GM21737 (cell line): ENCODE measurements at regions not wholly inside any gene's neighbourhood (a gene's known extent, or its start where the extent isn't known, plus 50 kb on each side); places are given as distances from the start of the nearest gene placed in this dataset.

Experiments used
- ATAC-seq: cut with Tn5 transposase; IDR thresholded peaks from one replicate; pipeline ENCODE4 v1.9.1; 2021; ENCODE audit warnings: mild to moderate bottlenecking, moderate library complexity; ENCODE audit not compliant: unreplicated experiment

DNA sequence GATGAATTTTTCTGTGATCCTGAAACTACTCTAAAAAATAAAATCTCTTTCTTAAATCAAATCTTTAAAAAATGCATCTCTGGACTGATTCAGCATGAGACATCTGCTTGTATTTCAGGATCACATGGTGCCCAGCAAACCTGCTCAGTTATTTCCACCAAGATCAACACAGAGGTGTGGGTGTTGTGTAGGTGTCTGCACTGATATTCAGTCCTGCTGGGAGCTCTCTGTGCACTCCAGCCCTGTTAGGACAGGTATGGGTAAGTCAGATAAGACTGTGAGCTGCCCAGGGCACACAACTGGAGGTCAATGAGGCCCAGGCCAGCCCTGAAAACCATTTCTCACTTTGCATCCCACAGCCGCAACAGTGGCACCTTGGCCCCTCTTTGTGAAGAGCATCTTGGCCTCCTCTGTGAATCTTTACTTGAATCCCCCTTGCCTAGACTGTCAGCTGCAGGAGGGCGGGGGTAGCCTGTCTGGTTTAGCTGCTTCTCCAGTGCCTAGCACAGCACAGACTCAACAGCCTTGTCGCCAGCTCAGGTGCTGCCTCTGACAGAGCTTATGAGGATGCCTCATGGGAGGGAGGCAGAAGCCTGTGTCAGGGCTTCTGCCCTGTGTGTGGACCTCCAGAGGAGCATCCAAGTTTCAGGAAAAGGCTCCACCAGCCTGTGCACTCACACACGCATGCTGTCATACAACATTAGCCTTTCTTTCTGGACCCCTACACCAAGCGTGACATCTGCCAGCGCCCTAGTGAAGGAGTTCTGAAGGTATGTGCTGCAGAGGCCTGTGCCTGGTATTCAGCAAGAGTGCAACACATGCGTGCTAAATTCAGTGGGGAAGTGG is 187.6 kb upstream of the CST7 start:
- ATAC-seq: no peak

DNA sequence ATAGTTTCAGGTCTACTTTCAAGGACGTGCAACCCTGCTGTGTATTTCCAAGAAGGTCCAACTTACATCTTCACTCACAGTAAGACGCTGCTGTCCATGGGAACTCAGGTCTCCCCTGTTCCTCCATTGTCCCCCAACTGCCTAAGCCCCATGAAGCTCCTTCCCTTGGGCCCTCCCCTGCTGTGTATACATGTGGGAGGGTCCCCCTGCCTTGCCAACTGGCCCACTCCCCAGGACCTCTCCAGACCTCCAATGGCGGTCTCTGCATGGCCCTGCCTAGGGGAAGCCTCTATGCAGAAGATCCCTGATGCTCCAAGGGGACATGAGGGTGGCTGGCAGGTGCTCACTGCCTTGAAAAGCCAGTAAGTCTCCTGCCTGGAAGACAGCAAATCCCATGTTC is 186.7 kb upstream of the CST7 start:
- no peak for ATAC-seq

- ATAC-seq: no peak
Observed at GRCh38 chr20:24762791-24763350, 186.2 kb upstream of the CST7 start.

DNA sequence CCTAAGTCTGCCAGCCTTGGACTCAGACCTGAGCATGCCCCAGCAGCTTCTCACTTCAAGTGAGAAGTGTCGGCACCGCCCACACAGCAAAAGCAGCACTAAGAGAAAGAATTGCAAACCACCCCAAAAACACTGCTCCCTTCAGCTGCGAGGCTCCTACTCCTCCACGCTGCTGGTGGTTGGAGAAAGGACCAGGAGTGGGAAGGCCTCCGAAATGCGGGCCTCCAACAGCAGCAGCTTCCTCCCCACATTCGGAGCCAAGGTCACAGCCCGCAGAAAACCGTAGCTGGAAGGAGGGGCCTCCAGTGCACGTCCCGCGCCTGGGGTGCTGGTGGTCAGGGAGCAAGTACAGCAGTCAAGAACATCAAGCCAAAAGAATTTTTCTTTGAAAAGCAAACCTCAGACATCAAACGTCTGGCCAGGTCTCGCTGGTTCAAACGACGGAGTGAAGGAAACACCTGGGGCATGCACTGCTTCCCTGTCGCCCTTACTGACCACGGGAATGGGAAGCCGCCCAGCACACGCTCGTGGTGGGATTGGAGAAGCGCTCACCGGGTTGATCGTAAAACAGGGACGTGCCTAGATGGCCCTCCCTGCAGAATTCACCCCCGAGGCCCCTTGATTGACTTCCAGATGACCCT is 185.6 kb upstream of the CST7 start:
- no peak for ATAC-seq

- ATAC-seq: no peak
Observed at GRCh38 chr20:24764027-24764793, 184.9 kb upstream of the CST7 start.

- ATAC-seq: no peak
Observed at GRCh38 chr20:24764794-24765202, 184.3 kb upstream of the CST7 start.

GRCh38 chr20:24765316-24766142 is 183.5 kb upstream of the CST7 start:
- ATAC-seq: no peak

DNA sequence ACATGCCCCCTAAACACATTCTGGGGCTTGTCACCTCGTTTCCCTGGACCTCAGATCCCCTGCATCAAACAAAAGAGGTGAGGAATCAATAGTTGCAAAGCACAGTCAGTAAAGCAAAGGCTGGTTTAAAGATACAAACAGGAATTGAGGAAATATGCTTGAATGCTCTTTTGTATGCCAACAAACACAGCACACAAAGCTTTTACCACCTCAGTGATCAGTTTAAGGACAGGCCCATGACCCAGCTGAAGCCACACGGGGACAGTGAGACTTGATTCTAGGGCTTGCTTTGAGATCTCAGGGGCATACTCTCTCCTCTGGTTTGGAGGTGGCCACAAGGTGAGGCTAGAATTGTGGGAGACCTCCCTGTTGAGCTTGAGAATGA is 182.9 kb upstream of the CST7 start:
- ATAC-seq: no peak

DNA sequence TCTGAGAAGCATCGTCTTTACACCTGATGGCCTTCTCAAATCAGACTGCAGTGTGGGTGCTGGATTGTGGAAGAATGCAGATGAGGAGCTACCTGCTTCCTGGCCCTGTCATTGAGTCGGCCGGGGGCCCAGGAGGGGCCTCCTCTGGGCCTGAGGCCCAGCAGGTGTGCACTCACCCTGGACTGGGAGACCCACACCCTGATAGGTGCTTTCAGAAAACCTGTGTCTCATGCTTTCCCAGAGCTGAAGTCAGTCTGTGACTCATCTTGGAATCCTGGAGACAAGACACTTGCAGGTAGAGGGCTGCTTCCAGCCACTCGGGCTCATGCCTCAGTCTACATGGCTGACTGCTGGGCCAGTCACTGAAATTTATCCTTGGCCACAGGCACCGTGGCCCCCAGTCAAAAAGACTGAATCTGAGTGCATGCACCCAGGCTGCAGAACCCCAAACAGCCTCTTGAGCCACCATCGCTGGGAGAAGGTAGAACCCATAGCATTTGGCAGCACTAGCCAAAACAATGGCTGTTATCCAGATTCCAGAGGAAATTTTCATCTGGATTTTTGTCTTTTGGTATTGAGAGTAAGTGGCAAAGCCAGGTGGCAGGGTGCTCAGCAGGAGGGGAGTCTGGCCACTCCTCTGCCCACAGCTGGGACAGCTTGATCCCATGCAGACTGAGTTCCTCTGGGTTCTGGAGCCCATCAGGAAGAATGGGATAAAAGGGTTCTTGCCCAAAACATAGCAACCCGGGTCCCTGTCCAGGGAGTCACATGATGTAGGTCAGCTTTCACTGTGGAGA is 182.0 kb upstream of the CST7 start:
- no peak for ATAC-seq

GRCh38 chr20:24767623-24768100 is 181.4 kb upstream of the CST7 start:
- no peak for ATAC-seq

DNA sequence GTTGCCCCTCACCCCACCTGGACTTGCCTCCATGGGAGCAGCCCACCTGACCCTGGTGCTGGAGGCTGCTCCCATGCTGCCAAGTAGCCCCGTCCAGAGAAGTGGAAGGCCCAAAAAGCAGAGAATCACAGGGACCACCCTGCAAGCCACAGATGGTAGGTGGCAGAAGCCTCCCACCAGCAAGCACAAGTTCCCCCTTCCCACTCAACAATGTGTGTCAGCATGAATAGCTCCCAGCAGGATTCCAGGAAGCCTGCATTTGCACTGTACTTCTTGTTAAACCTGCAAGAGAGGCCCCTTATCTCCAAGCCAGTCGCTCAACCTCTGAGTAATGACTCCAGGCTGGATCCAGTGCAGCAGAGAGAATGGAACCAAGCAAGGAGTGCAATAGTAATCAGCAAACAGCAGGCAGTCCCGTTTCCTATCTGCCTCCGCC is 180.8 kb upstream of the CST7 start:
- ATAC-seq: no peak

GRCh38 chr20:24768713-24769601 is 180.1 kb upstream of the CST7 start:
- ATAC-seq: no peak

DNA sequence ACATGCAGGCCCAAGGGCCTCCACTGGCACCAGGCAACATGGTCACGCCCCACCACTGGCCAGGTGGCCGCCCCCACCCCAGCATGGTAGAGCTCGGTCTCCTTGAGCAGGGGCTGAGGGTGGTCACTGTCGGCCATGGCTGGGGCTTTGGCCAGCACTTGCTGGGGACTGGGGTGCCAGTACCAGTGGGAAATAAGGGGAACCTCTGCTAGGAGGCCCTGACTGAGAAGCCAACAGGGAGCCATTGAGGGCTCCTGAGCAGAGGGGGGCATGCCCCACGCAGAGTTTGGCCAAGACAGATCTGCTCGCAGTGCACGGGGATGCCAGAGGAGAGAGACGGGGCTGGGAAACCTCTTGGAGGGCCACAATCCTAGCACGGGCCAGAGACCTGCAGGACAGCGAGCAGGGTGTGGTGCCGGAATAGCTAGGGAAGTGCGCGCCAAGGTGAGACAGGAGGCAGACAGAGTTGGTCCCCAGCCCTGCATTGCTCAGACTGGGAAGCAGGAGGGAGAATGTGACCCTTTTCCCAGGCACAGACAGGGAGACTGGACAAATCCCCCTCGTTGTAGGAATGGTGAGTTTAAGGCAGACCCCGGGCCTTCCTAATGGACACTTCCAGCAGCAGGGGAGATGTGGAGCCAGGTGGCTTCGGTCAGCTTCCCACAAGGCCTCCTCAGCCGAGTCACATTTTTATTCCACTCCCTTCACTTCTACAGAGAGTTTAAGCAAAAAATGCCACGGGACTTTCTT is 179.0 kb upstream of the CST7 start:
- no peak for ATAC-seq

DNA sequence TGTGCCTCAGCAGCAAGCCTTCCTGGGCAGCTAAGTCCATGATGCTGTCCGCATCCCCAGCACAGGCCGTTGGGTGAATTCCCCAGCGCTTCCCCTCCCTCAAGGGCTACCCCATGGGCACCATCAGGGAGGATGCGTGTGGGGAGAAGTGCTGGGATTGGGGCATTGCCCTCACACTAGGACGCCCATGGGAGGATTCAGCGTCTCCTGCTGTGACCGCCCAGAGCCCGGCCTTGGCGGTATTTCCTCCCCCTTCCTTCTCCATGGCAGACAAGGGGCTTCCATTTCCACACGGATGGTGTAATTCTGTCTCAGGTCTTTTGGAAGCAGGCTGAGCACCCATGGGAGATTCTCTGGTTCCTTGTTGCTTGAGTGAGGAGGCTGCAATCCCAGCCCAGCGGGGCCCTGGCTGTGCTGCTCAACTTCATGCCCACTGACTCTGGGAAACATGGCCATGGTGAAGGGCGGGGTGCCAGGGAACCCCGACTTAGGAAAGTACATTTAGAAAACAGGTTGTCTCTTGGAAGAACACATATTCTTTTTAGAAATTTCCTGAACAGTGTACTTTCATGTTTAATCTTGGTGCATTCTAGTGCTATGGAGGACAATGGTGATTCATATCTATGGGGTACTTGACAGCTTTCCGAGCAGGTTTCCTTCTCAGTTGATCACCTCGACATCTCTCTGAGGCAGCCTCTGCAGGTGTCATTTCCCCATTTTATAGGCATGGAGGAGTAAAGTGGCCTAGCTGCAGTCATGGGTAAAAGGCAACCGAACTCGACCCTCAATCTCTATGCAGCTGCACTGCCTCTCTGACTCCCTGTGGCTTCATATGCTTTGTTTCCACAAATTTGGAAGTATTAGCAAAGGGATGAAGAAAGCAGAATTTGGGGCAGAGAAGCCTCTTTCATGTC is 178.2 kb upstream of the CST7 start:
- ATAC-seq: no peak

- ATAC-seq: no peak
Observed at GRCh38 chr20:24771542-24772061, 177.5 kb upstream of the CST7 start.

GRCh38 chr20:24772667-24773066 is 176.4 kb upstream of the CST7 start:
- ATAC-seq: no peak

DNA sequence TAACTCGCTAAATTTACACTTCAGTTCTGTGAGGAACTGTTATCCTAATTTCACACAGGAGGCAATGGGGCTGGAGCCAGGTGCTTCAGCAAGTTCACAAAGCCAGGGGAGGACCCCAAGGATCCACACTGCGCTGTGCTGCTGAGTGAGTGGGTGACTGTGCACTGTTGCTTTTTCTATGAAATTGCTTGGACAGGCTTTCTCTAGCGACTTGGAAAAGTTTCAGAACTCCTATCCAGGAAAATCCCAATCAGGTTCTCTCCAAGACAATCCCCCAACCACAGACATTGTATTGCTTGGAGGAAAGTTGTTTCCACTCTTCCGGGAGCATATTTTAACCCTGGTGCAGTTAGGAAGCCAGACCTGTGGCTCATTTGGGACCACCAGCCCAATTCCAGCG is 175.9 kb upstream of the CST7 start:
- no peak for ATAC-seq
